Stimulated activated CD4-positive, alpha-beta T cell treated with anti-CD3 and anti-CD28 coated beads, TNF-alpha, amount 100 ng/mL, for 48 hours (primary cell): ENCODE measurements at regions not wholly inside any gene's neighbourhood (a gene's known extent, or its start where the extent isn't known, plus 50 kb on each side); places are given as distances from the start of the nearest gene placed in this dataset.
A peak's percentile ranks its signal among the peaks of the same experiment; 100 is the strongest.

Experiments
- DNase-seq, 3 donors: peaks; one replicate each; pipeline ENCODE4 v3.0.0-alpha.2; 2020; ENCODE audit warnings: low read depth in 3 of 3

DNA sequence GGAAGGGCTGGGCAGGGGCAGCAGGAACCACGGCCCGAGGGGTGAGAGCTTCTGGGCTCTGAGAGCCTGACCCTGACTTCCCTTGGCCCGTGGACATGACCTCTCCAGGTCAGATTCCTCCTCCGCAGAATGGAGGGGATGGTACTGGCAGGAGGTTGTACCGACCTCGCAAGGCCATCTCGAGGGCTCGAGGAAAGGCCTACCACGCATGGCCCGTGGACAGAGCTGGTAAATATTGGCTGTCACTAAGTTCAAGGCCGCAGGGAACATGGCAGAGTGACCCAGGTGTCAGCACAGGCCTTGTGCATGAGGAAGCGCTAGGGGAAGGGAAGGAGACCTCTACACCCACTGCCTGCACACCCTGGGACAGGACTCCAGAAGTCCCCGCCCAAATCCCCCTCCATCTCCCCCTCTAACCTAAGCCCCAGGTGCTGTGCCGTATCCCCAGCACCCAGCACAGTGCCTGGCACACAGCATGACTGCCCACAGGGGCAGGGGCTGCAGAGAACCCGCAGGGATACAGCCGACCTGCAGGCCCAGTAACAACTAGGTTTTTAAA, 54.9 kb upstream of the PPP2R5C start:
- no peak for DNase-seq

DNA sequence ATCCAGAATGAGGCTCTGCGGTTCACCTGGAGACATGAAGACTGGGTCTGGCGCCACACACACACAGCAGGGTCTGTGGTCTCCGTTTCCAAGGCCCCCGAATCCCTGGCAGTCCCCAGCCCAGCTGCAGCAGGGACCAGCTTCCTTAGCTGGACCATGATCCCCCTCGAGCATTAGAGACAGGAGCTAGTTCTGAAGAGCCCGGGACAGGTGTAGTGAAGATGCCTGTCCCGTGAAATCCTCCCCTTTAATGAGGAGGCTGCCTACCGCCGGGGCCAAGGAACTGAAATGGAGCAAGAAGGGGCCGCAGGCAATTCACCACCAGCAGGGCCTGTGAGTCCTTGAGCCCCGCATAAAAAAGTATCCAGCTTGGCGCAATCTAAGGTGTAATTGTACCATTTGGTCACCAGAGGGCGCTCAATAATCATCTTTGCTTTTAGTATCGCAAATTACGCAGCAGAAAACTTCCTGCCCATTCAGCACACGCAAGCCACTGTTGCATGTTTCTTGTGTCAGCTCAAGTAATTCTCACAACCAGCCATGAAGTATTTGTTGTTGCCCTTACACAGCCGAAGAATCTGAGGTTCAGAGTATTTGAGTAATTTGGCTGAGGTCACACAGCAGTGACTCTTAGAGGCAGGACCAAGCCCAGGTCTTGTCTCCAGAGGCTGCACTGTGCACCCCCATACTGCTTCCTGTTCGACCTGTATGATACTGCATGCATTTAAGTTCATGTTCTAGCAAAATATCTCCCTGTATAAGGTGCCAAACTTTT, 54.3 kb upstream of the PPP2R5C start:
- DNase-seq = peak in 2 of 3 donors; percentile 47 to 50

DNA sequence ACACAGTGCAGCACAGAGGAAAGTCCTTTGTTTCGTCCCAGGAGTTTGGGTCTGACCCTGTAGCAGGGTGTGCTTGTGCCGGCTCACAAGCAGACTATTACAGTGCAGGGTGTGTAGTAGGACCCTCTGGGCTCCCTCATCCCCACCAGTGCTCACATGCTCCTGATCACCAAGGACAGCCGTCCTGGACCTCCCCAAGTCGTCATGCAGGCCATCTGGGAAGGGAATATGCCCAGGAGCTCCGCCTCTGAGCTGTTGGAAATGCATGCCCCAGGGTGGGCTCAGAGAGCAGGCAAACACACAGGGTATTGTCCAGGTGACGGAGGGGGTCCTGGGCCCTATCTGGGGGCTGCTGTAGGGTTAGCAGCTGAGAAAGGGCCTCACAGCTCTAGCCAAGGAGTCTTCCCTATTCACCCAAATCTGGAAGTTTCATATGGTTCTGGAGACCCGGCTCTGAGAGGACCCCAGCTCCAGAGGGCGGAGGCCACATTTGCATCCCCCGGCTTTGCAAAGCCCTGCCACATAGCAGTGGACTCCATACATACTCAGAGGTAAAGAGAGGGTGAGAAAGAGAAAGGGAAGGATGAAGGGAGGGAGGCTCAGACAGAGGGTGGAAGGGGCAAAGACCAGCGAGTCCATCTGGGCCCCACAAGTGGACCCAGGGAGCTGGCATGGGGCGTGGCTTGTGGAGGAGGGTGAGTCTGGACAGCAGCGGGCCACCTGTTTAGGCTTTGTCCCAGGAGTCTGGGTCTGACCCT, 53.5 kb upstream of the PPP2R5C start:
- no peak for DNase-seq

DNA sequence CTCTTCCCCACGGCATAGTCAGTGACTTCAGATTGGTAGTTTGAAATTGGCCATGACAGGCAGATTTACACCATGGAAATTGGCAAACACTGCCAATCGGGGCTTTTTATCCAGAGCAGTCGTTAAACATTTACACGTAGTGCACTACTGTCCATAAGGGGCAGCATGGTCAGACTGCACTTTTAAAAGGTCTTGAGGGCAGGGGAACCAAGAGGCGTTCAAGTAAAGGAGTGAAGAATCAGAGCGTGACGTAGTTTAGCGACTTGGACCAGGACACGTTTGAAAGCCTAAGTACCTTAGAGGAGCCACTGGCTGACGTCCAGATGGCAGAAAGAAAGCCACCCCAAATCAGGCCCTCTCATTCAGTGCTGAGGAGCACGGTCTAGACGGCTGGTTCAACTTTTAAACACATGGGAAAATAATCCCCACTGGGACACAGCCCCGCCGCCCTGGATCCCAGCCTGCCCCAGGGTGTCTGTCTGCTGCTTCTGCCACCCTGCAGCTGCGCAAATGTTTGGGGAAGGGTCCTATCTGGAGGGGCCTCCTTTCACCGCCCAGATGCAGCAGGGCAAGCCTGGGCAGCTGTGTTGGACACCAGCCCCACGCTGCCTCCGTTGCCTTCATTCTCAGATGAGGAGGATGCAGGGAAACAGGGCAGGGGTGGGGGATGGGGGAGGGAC, 52.5 kb upstream of the PPP2R5C start:
- no peak for DNase-seq

DNA sequence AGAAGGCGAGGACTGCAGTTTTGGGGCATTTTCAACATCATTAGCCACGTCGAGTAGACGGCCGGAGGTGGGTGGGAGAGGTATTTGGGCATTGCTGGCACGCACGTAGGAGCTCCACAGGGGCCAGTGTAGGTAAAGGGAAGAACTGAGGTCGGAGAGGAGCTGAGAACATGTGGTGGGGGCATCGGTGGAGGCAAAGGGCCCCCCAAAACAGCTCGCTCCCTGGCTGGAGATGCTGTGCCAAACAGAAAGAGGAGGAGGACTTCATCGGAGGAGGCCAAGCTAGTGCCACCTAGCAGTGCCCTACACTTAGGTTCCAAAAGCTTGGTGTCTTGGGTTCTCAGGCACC, 52.0 kb upstream of the PPP2R5C start:
- no peak for DNase-seq

DNA sequence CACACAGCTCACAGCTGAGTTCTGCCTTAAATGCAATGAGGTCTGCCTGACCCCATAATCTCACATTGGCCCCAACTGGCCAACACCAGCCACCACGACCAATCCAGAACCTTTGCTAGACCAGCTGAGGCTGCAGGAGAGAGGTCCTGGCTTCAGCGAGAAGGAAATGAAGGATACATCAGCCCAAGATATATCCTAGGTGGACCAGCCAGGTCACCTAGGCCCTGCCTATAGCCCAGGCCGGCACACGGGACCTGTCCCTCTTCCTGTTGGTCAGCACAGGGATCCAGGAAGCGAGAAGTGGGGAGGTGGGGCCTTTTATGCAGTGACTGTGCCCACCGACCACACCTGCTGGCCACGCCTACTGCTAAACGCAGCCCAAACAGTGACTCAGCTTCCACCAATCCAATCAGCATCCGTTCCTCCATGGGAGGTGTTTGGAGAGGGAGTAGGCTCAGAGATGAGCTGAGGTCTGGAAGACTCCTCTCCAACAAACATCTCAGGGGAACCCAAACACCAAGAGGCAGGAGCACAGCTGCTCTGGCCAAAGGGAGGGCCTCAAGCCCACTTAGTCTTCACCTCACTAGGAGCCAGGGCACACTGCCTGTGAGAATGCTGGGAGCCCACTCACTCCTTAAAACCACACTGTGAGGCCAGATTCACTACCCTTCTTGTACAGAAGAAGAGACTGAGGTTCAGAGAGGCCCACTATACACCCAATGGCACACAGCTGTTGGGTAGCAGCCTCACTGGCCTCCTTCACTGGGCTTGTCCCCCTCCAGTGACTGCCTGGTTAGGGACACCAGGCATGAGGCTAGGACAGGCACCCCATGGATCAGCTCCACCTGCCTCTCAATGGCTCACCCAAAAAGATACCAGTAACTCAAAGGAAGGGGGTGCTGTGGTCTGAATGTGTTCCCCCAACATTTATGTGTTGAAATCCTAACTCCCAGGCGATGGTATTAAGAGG, 51.3 kb upstream of the PPP2R5C start:
- DNase-seq = no peak

DNA sequence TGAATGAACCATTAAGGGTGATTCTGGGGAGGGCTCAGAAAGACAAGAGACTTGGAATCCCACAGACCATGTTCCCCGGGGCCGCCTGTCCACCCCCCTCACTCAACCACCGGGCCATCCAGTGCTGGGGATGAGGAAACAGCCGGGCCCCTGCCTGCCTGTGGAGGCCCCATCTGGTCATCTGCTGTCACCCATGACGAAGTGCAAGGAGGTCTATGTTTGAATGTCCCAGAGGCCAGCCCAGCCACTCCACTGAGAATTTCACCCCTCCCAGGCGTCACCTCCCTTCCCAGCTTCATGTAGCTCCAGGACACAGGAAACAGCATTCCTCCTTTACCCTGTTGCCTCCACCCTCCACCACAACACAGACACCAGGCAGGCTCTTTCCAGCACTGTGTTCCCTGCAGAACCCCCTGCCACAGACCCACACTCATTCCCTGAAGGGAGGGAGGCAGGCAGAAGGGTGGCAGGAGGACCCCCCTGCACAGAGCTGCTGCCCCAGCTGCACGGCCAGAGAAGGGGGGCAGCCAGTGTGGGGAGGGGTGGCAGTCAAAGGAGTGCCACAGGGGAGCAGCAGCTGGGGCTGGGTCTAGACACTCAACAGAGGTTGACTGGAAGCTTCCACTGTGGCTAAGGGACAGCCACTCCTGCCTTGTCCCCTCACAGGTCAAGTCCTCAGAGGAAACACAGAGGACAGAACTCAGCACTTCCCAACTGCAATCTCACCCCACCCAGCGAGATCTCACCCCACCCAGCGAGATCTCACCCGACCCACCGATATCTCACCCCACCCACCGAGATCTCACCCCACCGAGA, 50.3 kb upstream of the PPP2R5C start:
- DNase-seq = no peak
